ENCODE measurements at regions not wholly inside any gene's neighbourhood (a gene's known extent, or its start where the extent isn't known, plus 50 kb on each side); places are given as distances from the start of the nearest gene placed in this dataset.

GRCh38 chr20:22005535-22005934 is 300.1 kb downstream of the PAX1 start:
- no peak for TF ChIP-seq CTCF (IDR thresholded peaks at IDR 0.05; ENCODE audit: control extremely low read depth, extremely low read depth)
- Histone ChIP-seq H3K9ac (ENCODE audit: insufficient read depth in 1 of 2, low read length in 2 of 2) (no peak overlapping the region), H3K27me3 (ENCODE audit: control insufficient read depth in 3 of 3, insufficient read depth in 3 of 3, low read length in 2 of 3) (no peaks in the 10 kb centered on the region), H3K4me1 (ENCODE audit: control insufficient read depth in 5 of 5, insufficient read depth in 5 of 5, low read length in 5 of 5) (no peaks in the 10 kb centered on the region), H3K36me3 (ENCODE audit: control insufficient read depth in 4 of 4, insufficient read depth in 4 of 4, low read length in 4 of 4) (no peaks in the 10 kb centered on the region), H3K27ac (ENCODE audit: low read depth in 1 of 2, low read length in 1 of 2) (no peak overlapping the region), H3K4me3 (no peak overlapping the region), H3K9me3 (ENCODE audit: control insufficient read depth in 4 of 4, insufficient read depth in 3 of 4, low read length in 3 of 4) (no peaks in the 10 kb centered on the region)
- WGBS, 2 donors, result 47 to 62% methylated on average over 2 of the region's 2 CpGs
- DNase-seq, result no peak
- no peak for ATAC-seq (ENCODE audit: insufficient read depth, low FRiP score)

- H3K9me3 ChIP-seq (ENCODE audit: control insufficient read depth in 4 of 4, insufficient read depth in 3 of 4, low read length in 3 of 4), result no peaks in the 10 kb centered on the region
- WGBS, 2 donors, result 65 to 72% methylated on average over 2 of the region's 2 CpGs
- ATAC-seq (ENCODE audit: insufficient read depth, low FRiP score), result no peak
These were observed 299.5 kb downstream of the PAX1 start for GRCh38 chr20:22004946-22005345.

GRCh38 chr20:22003680-22004079 is 298.2 kb downstream of the PAX1 start:
- H3K4me3 ChIP-seq, result no peak overlapping the region

More at GRCh38 chr20:22004946-22005345, 299.5 kb downstream of the PAX1 start:
- Histone ChIP-seq H3K9ac (ENCODE audit: insufficient read depth in 1 of 2, low read length in 2 of 2) (no peak overlapping the region), H3K36me3 (ENCODE audit: control insufficient read depth in 4 of 4, insufficient read depth in 4 of 4, low read length in 4 of 4) (no peaks in the 10 kb centered on the region), H3K27ac (ENCODE audit: low read depth in 1 of 2, low read length in 1 of 2) (no peak overlapping the region), H3K4me1 (ENCODE audit: control insufficient read depth in 5 of 5, insufficient read depth in 5 of 5, low read length in 5 of 5) (no peaks in the 10 kb centered on the region), H3K27me3 (ENCODE audit: control insufficient read depth in 3 of 3, insufficient read depth in 3 of 3, low read length in 2 of 3) (no peaks in the 10 kb centered on the region), H3K4me3 (no peak overlapping the region)
- no peak for DNase-seq
- no peak for TF ChIP-seq CTCF (IDR thresholded peaks at IDR 0.05; ENCODE audit: control extremely low read depth, extremely low read depth)

More at GRCh38 chr20:22003680-22004079, 298.2 kb downstream of the PAX1 start:
- Histone ChIP-seq H3K27ac (ENCODE audit: low read depth in 1 of 2, low read length in 1 of 2) (no peak overlapping the region), H3K9ac (ENCODE audit: insufficient read depth in 1 of 2, low read length in 2 of 2) (no peak overlapping the region), H3K4me1 (ENCODE audit: control insufficient read depth in 5 of 5, insufficient read depth in 5 of 5, low read length in 5 of 5) (no peaks in the 10 kb centered on the region), H3K9me3 (ENCODE audit: control insufficient read depth in 4 of 4, insufficient read depth in 3 of 4, low read length in 3 of 4) (no peaks in the 10 kb centered on the region), H3K27me3 (ENCODE audit: control insufficient read depth in 3 of 3, insufficient read depth in 3 of 3, low read length in 2 of 3) (no peaks in the 10 kb centered on the region), H3K36me3 (ENCODE audit: control insufficient read depth in 4 of 4, insufficient read depth in 4 of 4, low read length in 4 of 4) (no peaks in the 10 kb centered on the region)
- DNase-seq, result no peak
- ATAC-seq (ENCODE audit: insufficient read depth, low FRiP score), result no peak
- TF ChIP-seq CTCF (IDR thresholded peaks at IDR 0.05; ENCODE audit: control extremely low read depth, extremely low read depth), result no peak
